Vagina (tissue), 2 donors: ENCODE measurements at regions not wholly inside any gene's neighbourhood (a gene's known extent, or its start where the extent isn't known, plus 50 kb on each side); places are given as distances from the start of the nearest gene placed in this dataset.

Experiments
- DNase-seq, 2 donors: peaks; one replicate each; pipeline ENCODE4 v3.0.0-alpha.2; 2017; ENCODE audit errors: extremely low spot score in 2 of 2
- H3K27ac ChIP-seq: fragments of 200-600 bp; sonication (generic); one replicate; pipeline ENCODE4 v1.5.1; 2019
- H3K27me3 ChIP-seq: fragments of 200-600 bp; sonication (generic); one replicate; pipeline ENCODE4 v1.5.1; 2019
- H3K36me3 ChIP-seq, 2 donors: fragments of 200-600 bp; sonication (generic); one replicate each; pipeline ENCODE4 v1.5.1; 2017 to 2019
- H3K4me1 ChIP-seq: fragments of 200-600 bp; sonication (generic); one replicate; pipeline ENCODE4 v1.5.1; 2019
- H3K4me3 ChIP-seq, 2 donors: fragments of 200-600 bp; sonication (generic); 1 replicate in 1 of 2; 2 replicates in 1 of 2; pipeline ENCODE4 v1.5.1; 2016 to 2019
- H3K9me3 ChIP-seq: fragments of 200-600 bp; sonication (generic); one replicate; pipeline ENCODE4 v1.5.1; 2019
- POLR2A ChIP-seq, 2 donors: fragments of 450-650 bp; IDR thresholded peaks; one replicate each; pipeline ENCODE4 v1.6.1; 2017; ENCODE audit warnings: antibody characterized with exemption in 2 of 2, mild to moderate bottlenecking in 2 of 2, moderate library complexity in 2 of 2
- POLR2AphosphoS5 ChIP-seq, 2 donors: sonication (generic); formaldehyde crosslinking; IDR thresholded peaks; one replicate each; pipeline ENCODE4 v1.9.0; 2017; ENCODE audit warnings: antibody characterized with exemption in 2 of 2, mild to moderate bottlenecking in 2 of 2, low read depth in 1 of 2; ENCODE audit not compliant: insufficient read depth in 1 of 2
- intact Hi-C: fragments of 100-400 bp; cut with DNase I; formaldehyde crosslinking; loops from one replicate; pipeline ENCODE4 v1.15.1; 2023
- TF ChIP-seq, protein P1 (sequence below), 3 experiments: fragments of 450-650 bp in 2 of 3; fragments of 200-600 bp in 1 of 3; sonication (generic) in 1 of 3; IDR thresholded peaks; one replicate each; pipeline ENCODE4 v1.5.1; 2017 to 2019; ENCODE audit warnings: antibody characterized with exemption in 3 of 3, mild to moderate bottlenecking in 2 of 3, moderate library complexity in 2 of 3

DNA sequence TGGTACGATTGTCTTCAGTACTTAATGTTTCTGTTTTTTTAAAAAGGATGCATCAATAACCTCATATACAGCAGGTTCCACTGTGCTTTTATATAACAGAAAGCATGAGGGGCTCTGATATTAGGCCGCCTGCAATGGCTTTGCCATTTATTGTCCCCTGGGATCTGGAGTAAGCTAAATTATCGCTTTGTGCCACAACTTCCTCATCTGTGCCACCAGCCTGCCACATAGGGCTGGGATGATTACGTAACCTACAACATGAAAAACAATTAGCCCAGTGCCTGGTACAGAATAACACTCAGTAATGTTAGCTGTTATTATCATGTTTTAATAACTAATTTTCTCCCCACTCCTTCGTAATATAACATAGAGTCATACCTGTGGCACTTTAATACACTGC lies 65.5 kb upstream of the TRIM2 start:
- no peak for DNase-seq
- no peak overlapping the region for H3K4me3 ChIP-seq
- intact Hi-C loops, result no loop called here
- H3K4me1 ChIP-seq, result peaks cover 7% of the 10 kb centered on the region
- no peaks in the 10 kb centered on the region for H3K27me3 ChIP-seq
- H3K27ac ChIP-seq, result no peak overlapping the region
- TF ChIP-seq POLR2AphosphoS5 (IDR thresholded peaks at IDR 0.05; ENCODE audit: insufficient read depth in 1 of 2, low read depth in 1 of 2) (no peak), POLR2A (IDR thresholded peaks at IDR 0.05) (no peak)
- TF ChIP-seq, protein P1, sequence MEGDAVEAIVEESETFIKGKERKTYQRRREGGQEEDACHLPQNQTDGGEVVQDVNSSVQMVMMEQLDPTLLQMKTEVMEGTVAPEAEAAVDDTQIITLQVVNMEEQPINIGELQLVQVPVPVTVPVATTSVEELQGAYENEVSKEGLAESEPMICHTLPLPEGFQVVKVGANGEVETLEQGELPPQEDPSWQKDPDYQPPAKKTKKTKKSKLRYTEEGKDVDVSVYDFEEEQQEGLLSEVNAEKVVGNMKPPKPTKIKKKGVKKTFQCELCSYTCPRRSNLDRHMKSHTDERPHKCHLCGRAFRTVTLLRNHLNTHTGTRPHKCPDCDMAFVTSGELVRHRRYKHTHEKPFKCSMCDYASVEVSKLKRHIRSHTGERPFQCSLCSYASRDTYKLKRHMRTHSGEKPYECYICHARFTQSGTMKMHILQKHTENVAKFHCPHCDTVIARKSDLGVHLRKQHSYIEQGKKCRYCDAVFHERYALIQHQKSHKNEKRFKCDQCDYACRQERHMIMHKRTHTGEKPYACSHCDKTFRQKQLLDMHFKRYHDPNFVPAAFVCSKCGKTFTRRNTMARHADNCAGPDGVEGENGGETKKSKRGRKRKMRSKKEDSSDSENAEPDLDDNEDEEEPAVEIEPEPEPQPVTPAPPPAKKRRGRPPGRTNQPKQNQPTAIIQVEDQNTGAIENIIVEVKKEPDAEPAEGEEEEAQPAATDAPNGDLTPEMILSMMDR (IDR thresholded peaks at IDR 0.05), result no peak
- no peaks in the 10 kb centered on the region for H3K9me3 ChIP-seq
- no peaks in the 10 kb centered on the region for H3K36me3 ChIP-seq

DNA sequence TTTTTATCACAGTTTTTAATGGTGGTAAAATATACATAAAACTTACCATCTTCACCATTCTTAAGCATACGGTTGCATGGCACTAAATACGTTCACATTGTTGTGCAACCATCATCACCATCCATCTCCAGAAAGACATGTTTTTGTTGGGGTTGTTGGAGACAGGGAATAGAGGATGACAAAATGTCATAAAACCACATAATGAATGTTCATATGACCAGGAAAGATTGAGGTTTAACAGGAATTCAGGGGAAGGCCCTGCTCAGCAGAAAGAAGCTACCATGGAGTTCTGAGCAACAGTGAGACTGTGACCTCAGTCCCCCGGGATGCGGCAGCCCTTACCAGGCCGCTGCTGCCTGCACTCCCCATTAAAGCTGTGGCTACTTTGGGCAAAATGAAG lies 63.9 kb upstream of the TRIM2 start:
- TF ChIP-seq POLR2A (IDR thresholded peaks at IDR 0.05) (no peak), POLR2AphosphoS5 (IDR thresholded peaks at IDR 0.05; ENCODE audit: insufficient read depth in 1 of 2, low read depth in 1 of 2) (no peak)
- TF ChIP-seq, protein P1 (IDR thresholded peaks at IDR 0.05), result no peak
- H3K9me3 ChIP-seq, result no peaks in the 10 kb centered on the region
- peaks cover 7% of the 10 kb centered on the region for H3K4me1 ChIP-seq
- H3K27me3 ChIP-seq, result no peaks in the 10 kb centered on the region
- H3K27ac ChIP-seq, result no peak overlapping the region
- intact Hi-C loops, result loop anchor here (5.0 kb wide), 2 partner anchors 177 to 437 kb away; no protein-coding TSS in a partner anchor
- no peaks in the 10 kb centered on the region for H3K36me3 ChIP-seq
- no peak overlapping the region for H3K4me3 ChIP-seq
- DNase-seq, result no peak

DNA sequence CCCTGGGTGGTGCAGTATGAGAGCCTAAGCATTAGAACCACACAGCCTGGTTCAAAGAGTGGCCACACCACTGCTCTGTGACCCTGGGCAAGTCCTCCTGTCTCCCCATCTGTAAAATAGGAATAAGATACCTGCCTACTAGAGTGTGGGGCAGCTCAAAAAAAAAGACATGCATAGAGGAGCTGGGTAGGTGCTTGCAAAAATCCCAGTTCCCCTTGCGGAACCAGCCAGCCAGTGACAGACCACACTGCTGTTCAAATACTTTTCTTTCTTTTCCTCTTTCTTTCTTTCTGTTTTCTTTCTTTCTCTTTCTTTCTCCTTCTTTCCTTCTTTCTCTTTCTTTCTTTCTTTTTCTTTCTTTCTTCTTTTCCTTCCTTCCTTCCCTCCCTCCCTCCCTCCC lies 63.0 kb upstream of the TRIM2 start:
- Histone ChIP-seq H3K4me1 (peaks cover 7% of the 10 kb centered on the region), H3K36me3 (no peaks in the 10 kb centered on the region), H3K9me3 (no peaks in the 10 kb centered on the region), H3K27me3 (no peaks in the 10 kb centered on the region), H3K27ac (no peak overlapping the region), H3K4me3 (no peak overlapping the region)
- TF ChIP-seq POLR2A (IDR thresholded peaks at IDR 0.05), result no peak
- no peak for TF ChIP-seq POLR2AphosphoS5 (IDR thresholded peaks at IDR 0.05; ENCODE audit: insufficient read depth in 1 of 2, low read depth in 1 of 2)
- TF ChIP-seq, protein P1 (IDR thresholded peaks at IDR 0.05), result no peak
- intact Hi-C loops, result loop anchor here (5.0 kb wide), 2 partner anchors 176 to 436 kb away; no protein-coding TSS in a partner anchor
- no peak for DNase-seq

DNA sequence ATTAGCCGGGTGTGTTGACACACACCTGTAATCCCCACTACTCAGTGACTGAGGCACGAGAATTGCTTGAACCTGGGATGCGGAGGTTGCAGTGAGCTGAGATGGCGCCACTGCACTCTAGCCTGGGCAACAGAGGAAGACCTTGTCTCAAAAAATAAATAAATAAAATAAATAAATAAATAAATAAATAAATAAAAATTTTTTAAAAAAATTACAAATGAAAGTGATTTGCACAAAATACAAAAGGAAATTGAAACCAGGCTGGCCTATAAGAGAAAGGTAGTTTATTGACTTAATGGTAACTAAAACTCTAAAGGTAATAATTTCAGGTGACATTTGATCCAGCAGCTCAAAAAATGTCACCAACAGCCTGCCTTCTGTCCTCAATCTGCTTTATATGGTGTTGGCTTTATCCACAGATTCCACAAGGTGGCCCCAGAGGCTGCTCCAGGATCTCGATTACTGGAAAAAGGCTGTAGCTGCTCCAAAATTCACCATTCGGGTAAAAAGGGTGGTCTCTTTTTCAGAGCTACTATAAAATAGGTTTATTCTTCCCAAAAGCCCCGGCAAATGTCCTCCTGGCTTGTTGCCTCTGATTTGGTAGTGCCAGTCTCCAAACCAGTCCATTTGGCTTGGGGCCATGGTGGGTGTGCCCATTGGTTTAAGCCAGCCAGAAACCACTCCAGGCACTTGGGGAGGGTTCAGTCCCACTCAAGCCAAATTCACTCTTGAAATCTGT lies 61.4 kb upstream of the TRIM2 start:
- DNase-seq, result no peak
- peaks cover 7% of the 10 kb centered on the region for H3K4me1 ChIP-seq
- H3K36me3 ChIP-seq, result no peaks in the 10 kb centered on the region
- intact Hi-C loops, result loop anchor here (5.0 kb wide), 2 partner anchors 174 to 434 kb away; no protein-coding TSS in a partner anchor
- no peak overlapping the region for H3K4me3 ChIP-seq
- H3K27ac ChIP-seq, result no peak overlapping the region
- H3K27me3 ChIP-seq, result no peaks in the 10 kb centered on the region
- TF ChIP-seq POLR2AphosphoS5 (IDR thresholded peaks at IDR 0.05; ENCODE audit: insufficient read depth in 1 of 2, low read depth in 1 of 2), result peak in 1 of 2 donors; percentile 43
- TF ChIP-seq, protein P1 (IDR thresholded peaks at IDR 0.05), result peak; percentile 49 to 81 (median 78)
- no peak for TF ChIP-seq POLR2A (IDR thresholded peaks at IDR 0.05)
- no peaks in the 10 kb centered on the region for H3K9me3 ChIP-seq
